ENCODE measurements at regions not wholly inside any gene's neighbourhood (a gene's known extent, or its start where the extent isn't known, plus 50 kb on each side); places are given as distances from the start of the nearest gene placed in this dataset.

DNA sequence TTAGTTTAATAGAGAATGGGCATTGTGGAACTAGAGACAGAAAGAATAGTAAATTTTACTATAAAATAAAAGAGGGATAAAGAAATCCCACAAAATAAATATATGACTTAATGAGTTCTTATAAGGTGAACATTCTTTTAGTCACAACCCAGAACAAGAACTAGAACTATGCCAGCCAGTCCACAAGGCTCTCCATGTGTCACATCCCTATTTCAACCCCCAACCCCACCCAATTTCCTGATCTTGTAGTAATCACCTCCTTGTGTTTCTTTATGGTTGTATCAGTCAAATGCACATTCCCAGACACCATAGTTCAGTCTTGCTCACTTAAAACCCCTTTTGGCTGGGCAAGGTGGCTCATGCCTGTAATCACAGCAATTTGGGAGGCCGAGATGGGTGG is 662.3 kb upstream of the CAMK1G start:
- DNase-seq: no peak

DNA sequence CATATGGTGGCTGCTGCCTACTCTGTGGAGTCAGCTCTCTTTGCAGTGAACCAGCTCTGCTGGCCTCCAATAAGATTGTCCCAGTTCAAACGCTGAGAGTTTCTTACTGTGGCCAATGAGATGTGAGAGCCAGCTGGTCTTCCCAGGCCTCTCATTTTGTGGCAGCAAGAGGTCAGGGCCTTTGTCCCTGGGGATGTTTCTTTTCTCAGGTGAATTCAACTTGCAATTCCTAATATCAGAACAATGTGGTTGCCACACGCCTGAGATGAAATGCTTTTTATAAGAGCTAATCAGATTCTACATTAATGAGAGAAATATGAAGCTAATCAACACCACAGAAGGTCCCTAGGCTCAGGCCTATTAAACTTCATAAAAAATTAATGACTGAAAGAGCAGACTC is 660.1 kb upstream of the CAMK1G start:
- no peak for DNase-seq

DNA sequence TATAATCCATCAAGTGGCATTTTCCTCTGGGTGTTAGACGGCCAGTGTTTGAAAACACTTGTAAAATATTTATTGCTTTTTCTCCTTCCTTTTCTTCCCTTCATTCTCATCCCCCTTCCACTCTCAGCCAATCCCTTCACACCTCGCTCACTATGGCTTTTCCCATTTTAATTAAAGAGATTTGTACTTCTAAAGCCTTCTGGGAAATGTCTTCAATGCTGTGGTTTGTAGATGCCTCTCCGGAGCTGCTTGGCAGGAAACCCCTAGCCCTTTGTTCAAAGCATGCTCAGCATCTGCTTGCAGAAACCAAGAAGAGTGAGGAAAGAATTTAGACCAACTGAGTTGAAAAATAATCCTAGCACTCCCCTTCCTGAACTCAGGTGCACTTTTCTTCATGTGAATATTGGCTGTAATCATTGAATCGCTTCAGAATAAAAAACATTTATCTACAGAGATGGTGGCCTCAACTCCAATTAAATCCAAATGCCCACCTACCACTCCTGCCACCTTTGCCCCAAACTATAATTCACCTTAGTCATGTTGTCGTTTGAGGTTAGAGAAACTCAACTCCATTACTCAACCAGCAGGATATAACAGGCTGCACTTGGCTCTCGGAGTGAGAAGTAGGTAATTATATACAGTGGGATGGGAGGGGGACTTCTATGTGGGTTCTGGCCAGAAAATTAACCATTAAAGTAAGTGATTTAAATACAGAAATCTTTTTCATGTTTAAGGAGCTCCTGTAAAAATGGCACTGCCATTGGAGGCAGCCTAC is 659.4 kb upstream of the CAMK1G start:
- DNase-seq: no peak

GRCh38 chr1:208924928-208925327 is 658.6 kb upstream of the CAMK1G start:
- DNase-seq: no peak

DNA sequence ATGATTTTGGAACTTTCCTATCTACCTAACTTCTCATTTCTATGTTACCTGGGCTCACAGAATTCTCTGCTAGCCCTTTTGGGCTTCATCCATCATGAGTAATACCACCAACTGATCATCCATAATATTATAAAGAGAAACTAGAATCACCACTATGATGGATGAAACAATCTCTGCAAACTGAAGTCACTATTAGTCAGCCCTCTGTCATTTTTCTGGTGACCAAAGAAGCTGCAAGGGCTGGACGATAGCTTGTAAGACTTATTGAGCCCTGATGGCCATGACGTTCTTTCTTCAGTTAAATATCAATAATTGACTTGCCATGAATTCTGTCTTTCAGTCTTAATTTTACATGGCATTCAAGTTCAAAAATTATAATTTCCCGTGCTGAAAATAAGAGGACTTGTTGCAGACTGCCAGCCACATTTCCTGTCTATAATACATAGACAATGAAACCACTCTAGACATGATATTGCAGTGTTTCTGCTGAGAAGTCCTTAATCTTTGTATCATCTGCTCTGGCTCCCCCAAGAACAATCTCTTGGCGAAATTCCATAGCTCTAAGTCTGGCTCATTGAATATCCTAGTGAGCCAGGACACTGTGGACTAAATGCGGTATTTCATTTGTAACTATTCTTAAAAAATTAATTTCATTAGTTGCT is 655.0 kb upstream of the CAMK1G start:
- DNase-seq: no peak

DNA sequence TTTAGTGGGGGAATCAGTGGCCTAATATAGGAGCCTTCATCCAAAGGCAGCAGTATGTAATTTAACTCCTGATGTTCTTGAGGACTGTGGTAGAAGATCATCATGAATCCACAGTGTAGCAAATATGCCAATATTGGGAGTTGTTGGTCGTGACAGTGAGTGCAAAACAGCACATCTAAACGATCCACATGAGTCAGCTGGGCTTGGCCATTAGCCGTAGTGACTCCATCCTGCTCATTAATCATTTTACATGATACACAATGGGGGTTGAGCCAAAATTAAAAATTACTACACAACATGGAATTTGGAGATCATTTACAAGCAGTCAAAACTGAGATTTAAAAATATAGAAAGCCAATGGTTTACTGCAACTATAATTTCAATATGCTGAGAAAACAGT is 653.9 kb upstream of the CAMK1G start:
- no peak for DNase-seq

GRCh38 chr1:208931936-208932335 is 651.6 kb upstream of the CAMK1G start:
- no peak for DNase-seq

- DNase-seq: no peak
These were observed 649.5 kb upstream of the CAMK1G start for GRCh38 chr1:208933984-208934525.

DNA sequence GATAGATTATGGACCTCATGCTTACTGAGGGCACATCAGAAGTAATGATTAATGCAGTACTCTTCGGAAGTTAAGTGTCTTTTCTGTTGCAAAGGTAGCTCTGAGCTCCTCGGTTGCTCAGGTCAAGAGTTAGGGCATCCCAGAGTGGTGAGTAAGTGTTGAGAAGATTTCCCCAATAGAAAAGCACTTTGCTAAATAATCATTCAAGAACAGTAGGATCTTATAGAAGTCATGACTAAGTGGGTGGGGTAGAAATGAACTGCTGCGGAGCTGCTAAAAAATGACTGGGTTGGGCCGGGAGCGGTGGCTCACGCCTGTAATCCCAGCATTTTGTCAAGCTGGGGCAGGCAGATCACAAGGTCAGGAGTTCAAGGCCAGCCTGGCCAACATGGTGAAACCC is 648.6 kb upstream of the CAMK1G start:
- no peak for DNase-seq

DNA sequence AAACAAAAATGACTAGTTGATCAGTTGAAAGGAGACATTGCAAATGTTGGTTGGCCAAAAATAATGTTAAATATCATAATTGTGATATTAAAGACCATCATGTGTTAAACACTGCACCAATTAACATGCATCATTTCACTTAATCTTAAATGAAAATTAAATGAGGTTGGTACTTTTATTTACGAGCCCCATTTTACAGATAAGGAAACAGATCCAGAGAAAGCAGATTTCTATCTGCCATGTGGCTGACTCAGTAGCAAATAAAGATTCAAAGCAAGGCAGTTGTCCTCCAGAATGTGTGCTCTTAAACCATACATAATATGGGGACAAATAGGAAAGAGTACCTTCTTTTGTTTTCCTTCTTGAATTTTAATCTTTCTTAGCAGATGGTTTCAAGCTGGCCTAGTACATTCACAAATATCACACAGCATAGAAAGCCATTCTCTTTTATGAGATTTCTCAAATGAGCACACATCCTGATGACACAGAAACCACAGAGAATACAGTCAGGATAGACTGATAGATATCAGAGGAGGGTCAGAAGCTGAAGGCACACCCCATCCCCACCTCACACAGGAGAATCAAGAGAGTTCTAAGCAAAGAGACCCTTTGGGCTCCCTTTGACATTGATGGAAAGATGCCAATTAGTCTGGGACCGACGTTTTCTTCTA is 647.9 kb upstream of the CAMK1G start:
- no peak for DNase-seq

- no peak for DNase-seq
These were observed 643.9 kb upstream of the CAMK1G start for GRCh38 chr1:208939537-208940085.

DNA sequence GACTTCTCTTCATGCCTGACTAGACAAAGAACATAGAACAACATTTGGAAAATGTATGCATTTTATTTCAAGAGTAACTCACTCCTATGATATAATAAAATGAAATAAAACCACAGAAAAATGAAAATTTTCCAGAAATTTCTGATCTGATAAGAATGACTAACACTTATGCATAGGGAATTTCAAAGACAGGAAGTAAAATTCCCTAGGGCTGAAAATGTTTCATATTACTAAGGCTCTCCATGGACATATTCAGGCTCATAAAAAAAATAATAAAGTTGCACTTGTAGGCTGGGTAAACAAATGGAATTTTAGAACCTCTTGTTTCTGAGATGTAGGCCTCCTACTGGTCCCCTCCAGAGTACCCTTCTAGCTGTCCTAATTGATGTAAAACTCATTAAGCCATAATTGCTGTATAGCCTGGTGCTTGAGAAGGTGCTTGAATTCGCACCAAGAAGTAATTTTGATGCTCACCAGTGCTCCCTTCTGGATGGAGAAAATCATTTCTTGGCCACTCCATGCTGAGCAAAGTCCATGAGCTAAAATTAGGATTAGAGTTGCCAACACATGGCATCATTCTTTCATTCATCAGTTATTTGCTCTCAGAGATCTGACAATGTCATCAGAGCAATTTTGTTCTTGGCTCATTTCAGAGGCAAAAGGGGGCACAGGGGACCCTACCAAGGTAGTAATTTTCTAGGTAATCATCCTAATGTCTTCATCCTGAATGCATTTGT is 641.0 kb upstream of the CAMK1G start:
- no peak for DNase-seq

DNA sequence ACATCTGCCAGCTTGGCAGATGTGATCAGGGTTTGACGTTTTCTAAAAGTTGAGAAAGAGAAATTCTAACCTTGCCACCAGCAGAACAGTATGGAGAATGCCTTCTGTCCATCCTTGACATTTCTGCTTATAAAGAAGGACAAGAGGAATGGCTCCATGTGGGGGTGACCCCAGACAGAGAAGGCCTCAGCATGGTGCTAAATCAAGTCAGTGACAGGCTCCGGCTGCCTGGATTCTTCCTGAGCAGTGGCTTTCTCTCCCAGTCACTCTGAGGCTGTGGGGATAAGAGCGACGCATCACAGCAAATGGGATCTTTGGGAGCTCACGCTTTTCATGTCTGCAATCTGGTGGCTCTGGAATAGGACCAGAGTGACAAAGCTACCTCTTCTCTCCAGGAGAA is 640.2 kb upstream of the CAMK1G start:
- DNase-seq: no peak

DNA sequence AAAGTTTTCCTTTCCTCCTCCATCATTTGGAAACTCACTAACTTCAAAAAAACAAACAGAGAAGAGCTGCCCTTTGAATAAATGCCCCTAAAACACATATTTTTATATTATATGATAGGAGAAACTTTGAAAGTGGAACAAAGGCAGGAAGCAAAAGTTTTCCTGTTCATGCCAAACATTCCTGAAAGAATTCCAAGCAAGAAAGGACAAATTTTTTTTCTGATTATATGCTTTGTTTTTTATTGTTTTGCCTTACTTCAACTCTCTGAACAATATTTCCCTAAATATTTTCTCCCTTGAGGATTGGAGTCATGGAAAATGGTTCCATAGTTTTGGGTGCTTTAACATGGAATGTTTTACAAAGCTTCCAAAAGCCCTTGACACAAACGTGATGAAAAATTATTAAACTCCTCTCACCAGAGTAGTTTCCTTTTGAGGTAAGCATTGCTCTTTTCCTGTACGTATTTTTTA is 638.5 kb upstream of the CAMK1G start:
- DNase-seq: no peak

DNA sequence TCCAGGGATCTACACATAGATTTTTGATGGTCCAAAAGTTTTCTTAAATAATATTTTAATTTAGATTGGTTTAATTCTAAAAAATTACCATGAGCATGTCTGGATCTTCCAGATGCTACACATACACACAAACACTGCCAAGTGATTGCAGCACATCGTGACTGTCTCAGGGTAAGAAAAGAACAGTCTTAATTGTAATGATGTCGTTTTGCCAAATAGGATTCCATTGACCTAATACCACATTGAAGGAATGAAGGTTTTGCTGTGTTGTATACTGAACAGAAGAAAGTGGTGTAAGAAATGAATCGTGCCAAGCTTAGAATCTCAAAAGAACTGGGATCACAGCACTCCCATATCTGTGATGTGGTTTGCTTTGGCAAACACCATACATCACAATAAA is 633.3 kb upstream of the CAMK1G start:
- DNase-seq: no peak

DNA sequence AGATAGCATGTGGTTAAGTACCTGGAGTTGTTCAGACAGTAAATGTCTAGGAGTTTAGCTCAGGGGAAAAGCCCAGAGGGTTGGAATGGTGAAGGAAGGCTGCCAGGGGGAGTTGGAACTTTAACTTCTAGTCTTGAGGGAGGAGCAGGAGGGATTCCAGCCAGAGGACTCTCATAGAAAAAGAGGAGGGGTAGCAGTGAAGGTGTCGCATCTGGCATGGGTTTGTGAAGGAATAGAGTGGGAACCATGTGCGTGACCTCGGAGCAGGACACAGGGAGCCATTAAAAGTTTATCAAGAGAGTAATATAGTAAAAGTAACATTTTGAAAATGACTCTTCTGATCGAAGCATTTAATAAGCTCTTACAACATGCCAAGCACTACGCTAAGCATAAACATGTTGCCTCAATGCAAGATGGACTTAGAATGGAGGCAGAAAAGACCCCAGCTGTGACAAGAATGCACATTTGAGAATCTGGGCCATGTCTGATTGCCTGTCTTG is 632.4 kb upstream of the CAMK1G start:
- DNase-seq: no peak

DNA sequence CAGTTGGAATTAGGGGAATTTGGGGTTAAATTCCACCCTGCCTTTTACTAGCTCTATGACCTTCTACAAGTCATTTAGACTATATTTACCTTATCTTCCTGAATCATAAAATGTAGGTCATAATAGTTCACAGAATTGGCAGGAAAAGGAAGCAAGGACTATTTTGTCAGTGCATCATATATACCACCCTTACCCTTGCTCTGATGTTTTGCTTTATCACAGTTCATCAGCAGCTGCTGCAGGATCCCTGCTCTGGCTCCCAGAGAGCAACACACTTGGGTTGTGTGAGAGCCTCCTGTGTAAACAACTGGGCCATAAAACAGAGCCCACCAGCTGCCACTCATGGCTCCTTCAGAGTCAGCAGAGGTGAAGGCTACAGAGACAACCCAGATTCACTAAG is 631.6 kb upstream of the CAMK1G start:
- no peak for DNase-seq

GRCh38 chr1:208962867-208963266 is 620.6 kb upstream of the CAMK1G start:
- DNase-seq: no peak

GRCh38 chr1:208965351-208965750 is 618.2 kb upstream of the CAMK1G start:
- no peak for DNase-seq

GRCh38 chr1:208967334-208967733 is 616.2 kb upstream of the CAMK1G start:
- DNase-seq: no peak

DNA sequence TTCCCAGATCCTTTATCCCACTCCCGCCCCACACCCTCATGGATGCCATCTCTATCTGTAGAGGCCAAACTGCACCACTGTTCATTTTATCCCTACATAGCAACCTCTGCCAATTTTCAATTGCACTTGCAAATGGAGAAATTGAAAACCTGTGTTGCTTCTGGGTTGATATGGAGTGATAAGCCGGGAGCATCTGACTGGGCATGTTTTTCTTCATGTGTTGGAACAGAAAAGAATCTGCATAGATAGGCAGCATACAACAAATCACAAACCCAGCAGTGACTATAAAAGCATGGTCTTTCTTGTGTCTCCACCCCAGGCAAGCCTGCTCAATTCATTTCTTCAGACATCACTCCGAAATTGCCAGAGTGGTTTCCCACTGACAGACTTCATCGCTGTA is 608.8 kb upstream of the CAMK1G start:
- no peak for DNase-seq

DNA sequence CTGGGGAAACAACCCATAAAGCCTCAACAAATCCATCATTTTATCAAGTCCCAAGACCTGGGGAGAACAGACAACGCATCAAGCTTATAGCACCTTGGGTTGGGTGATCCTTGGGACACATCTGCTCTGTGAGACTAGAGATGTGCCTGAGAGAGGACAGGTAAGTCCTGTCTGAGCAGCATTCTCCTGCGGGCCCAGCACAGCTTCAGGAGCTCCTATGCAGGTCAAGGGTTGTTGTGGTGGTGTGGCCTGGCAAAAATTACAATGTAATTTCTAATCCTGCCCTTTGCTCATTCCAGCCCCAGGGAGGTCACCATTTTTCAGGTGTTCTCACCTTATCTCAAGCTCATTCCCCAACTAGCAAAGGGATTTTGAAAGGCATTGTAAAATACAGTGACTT is 608.1 kb upstream of the CAMK1G start:
- DNase-seq: no peak

- no peak for DNase-seq
These were observed 606.5 kb upstream of the CAMK1G start for GRCh38 chr1:208977012-208977411.
